ENCODE measurements at regions not wholly inside any gene's neighbourhood (a gene's known extent, or its start where the extent isn't known, plus 50 kb on each side); places are given as distances from the start of the nearest gene placed in this dataset.

GRCh38 chr4:22870847-22871449, 178.2 kb downstream of the GBA3 start:
- POLR2A ChIA-PET, result no interaction called here
- peaks cover 0 to 15% of the 10 kb centered on the region in 2 experiments for H3K9me3 ChIP-seq (ENCODE audit: control insufficient read depth in 1 of 2, insufficient read depth in 1 of 2, low read length in 2 of 2)
- no peak overlapping the region for H3K4me3 Mint-ChIP-seq
- CTCF ChIA-PET, result no interaction called here
- no peaks in the 10 kb centered on the region for H3K27me3 Mint-ChIP-seq
- no peak for ATAC-seq (ENCODE audit: poor library complexity)
- no peak for TF ChIP-seq CTCF (IDR thresholded peaks at IDR 0.05)
- no peak for DNase-seq
- H3K27ac Mint-ChIP-seq, result no peak overlapping the region
- no peaks in the 10 kb centered on the region for H3K36me3 Mint-ChIP-seq (ENCODE audit: low read depth)
- H3K4me1 Mint-ChIP-seq (ENCODE audit: low read depth), result no peaks in the 10 kb centered on the region
- H3K9me3 Mint-ChIP-seq, result peaks cover 5% of the 10 kb centered on the region
- no peaks in the 10 kb centered on the region for H3K4me1 ChIP-seq (ENCODE audit: insufficient read depth, low read length)
- no peak overlapping the region for H3K4me3 ChIP-seq (ENCODE audit: low read length)
- no peaks in the 10 kb centered on the region for H3K36me3 ChIP-seq (ENCODE audit: insufficient read depth, low read length)
- no peak overlapping the region for H3K27ac ChIP-seq (ENCODE audit: low read depth in 1 of 2, low read length in 2 of 2)
- intact Hi-C loops (cut with DNase I, micrococcal nuclease), result no loop called here
- H3K27me3 ChIP-seq (ENCODE audit: control insufficient read depth in 1 of 2, insufficient read depth in 2 of 2, low read length in 2 of 2), result no peaks in the 10 kb centered on the region

GRCh38 chr4:22869235-22869634, 176.5 kb downstream of the GBA3 start:
- POLR2A ChIA-PET, result no interaction called here
- Mint-ChIP-seq H3K4me3 (no peak overlapping the region), H3K36me3 (ENCODE audit: low read depth) (no peaks in the 10 kb centered on the region), H3K4me1 (ENCODE audit: low read depth) (no peaks in the 10 kb centered on the region), H3K9me3 (peaks cover 5% of the 10 kb centered on the region), H3K27me3 (no peaks in the 10 kb centered on the region), H3K27ac (no peak overlapping the region)
- CTCF ChIA-PET, result no interaction called here
- Histone ChIP-seq H3K4me1 (ENCODE audit: insufficient read depth, low read length) (no peaks in the 10 kb centered on the region), H3K27ac (ENCODE audit: low read depth in 1 of 2, low read length in 2 of 2) (no peak overlapping the region), H3K36me3 (ENCODE audit: insufficient read depth, low read length) (no peaks in the 10 kb centered on the region), H3K4me3 (ENCODE audit: low read length) (no peak overlapping the region), H3K27me3 (ENCODE audit: control insufficient read depth in 1 of 2, insufficient read depth in 2 of 2, low read length in 2 of 2) (no peaks in the 10 kb centered on the region), H3K9me3 (ENCODE audit: control insufficient read depth in 1 of 2, insufficient read depth in 1 of 2, low read length in 2 of 2) (peaks cover 0 to 16% of the 10 kb centered on the region in 2 experiments)
- no peak for ATAC-seq (ENCODE audit: poor library complexity)
- TF ChIP-seq CTCF (IDR thresholded peaks at IDR 0.05), result no peak
- DNase-seq, result no peak
- intact Hi-C loops (cut with DNase I, micrococcal nuclease), result no loop called here

All from CD4-positive, alpha-beta T cell (primary cell).